A549 (cell line): ENCODE measurements at regions not wholly inside any gene's neighbourhood (a gene's known extent, or its start where the extent isn't known, plus 50 kb on each side); places are given as distances from the start of the nearest gene placed in this dataset.

Experiments used
- ATAC-seq, 2 experiments: fragments of 200-7000 bp in 1 of 2; fragments of >200 bp in 1 of 2; cut with Nextera tagmentation in 1 of 2; cut with Tn5 transposase in 1 of 2; 3 replicates each; pipeline versions ENCODE4 v1.8.0 to v1.9.1; 2018 to 2020; ENCODE audit warnings: mild to moderate bottlenecking in 1 of 2, moderate library complexity in 1 of 2
- CTCF ChIA-PET: fragments of 300-600 bp; sonication (Branson Sonifier 250); formaldehyde crosslinking; extraction: SDS; loops from one replicate; lab custom pipeline; 2021; ENCODE audit warnings: antibody characterized with exemption, inconsistent platforms; lab: Yijun Ruan, JAX
- POLR2A ChIA-PET: fragments of 350-600 bp; formaldehyde crosslinking; extraction: SDS; loops from one replicate; lab custom pipeline; 2021; ENCODE audit warnings: antibody characterized with exemption, inconsistent platforms; lab: Yijun Ruan, JAX
- DNase-seq, 2 experiments: peaks; one replicate each; pipeline versions ENCODE4 v3.0.0 to v3.0.0-alpha.2; 2011 to 2016; ENCODE audit warnings: low read depth in 1 of 2, low spot score in 1 of 2
- FAIRE-seq: peaks from 2 replicates; lab custom pipeline; 2011; peaks lifted over from hg19 to GRCh38; lab: Jason Lieb, UNC
- H3K27ac ChIP-seq, 2 experiments: fragments of >200 bp; sonication (Bioruptor Twin); formaldehyde crosslinking; 3 replicates each; pipeline ENCODE4 v1.5.1; 2016 to 2017
- H3K4me1 ChIP-seq: fragments of >200 bp; sonication (Bioruptor Twin); formaldehyde crosslinking; 3 replicates; pipeline ENCODE4 v1.6.1; 2016
- H3K4me2 ChIP-seq: fragments of >200 bp; sonication (Bioruptor Twin); formaldehyde crosslinking; 3 replicates; pipeline ENCODE4 v1.6.1; 2016
- H3K4me3 ChIP-seq: fragments of >200 bp; sonication (Bioruptor Twin); formaldehyde crosslinking; 3 replicates; pipeline ENCODE4 v1.5.1; 2016
- H3K9me3 ChIP-seq: fragments of >200 bp; sonication (Bioruptor Twin); formaldehyde crosslinking; 3 replicates; pipeline ENCODE4 v1.6.1; 2016
- CEBPB ChIP-seq, 2 experiments: fragments of >200 bp in 1 of 2; sonication (Bioruptor Twin) in 1 of 2; formaldehyde crosslinking in 1 of 2; IDR thresholded peaks; 2 replicates each; pipeline ENCODE4 v1.6.1; 2012 to 2016
- CHD4 ChIP-seq: fragments of 200-600 bp; sonication (generic); IDR thresholded peaks from 2 replicates; pipeline ENCODE4 v1.6.1; 2016; ENCODE audit warnings: antibody characterized with exemption, mild to moderate bottlenecking, borderline replicate concordance
- EP300 ChIP-seq, 2 experiments: fragments of >200 bp; sonication (Bioruptor Twin); formaldehyde crosslinking; IDR thresholded peaks; 2 replicates in 1 of 2; 3 replicates in 1 of 2; pipeline ENCODE4 v1.6.1; 2016 to 2017
- ESRRA ChIP-seq: fragments of 150-350 bp; IDR thresholded peaks from 2 replicates; pipeline ENCODE4 v1.6.1; 2014; ENCODE audit warnings: mild to moderate bottlenecking, low read length, borderline replicate concordance
- HEYL ChIP-seq: fragments of 250-450 bp; sonication (Bioruptor Pico); IDR thresholded peaks from 2 replicates; pipeline ENCODE4 v1.8.0; 2021; ENCODE audit warnings: mild to moderate bottlenecking, moderate library complexity
- HOXA7 ChIP-seq: fragments of 250-450 bp; sonication (Bioruptor Pico); IDR thresholded peaks from 2 replicates; pipeline ENCODE4 v1.5.0; 2020; ENCODE audit warnings: mild to moderate bottlenecking, moderate library complexity
- HOXB13 ChIP-seq: fragments of 250-450 bp; sonication (Bioruptor Pico); IDR thresholded peaks from 2 replicates; pipeline ENCODE4 v1.5.0; 2020; ENCODE audit warnings: low read depth, mild to moderate bottlenecking, moderate library complexity
- HOXB5 ChIP-seq: fragments of 250-450 bp; sonication (Bioruptor Pico); IDR thresholded peaks from 2 replicates; pipeline ENCODE4 v1.5.0; 2020; ENCODE audit warnings: mild to moderate bottlenecking, moderate library complexity
- JUN ChIP-seq, 2 experiments: fragments of >200 bp; sonication (Bioruptor Twin); formaldehyde crosslinking; IDR thresholded peaks; 2 replicates in 1 of 2; 3 replicates in 1 of 2; pipeline ENCODE4 v1.6.1; 2016 to 2017
- MYC ChIP-seq: IDR thresholded peaks from 2 replicates; pipeline ENCODE4 v1.6.1; 2012; ENCODE audit warnings: mild to moderate bottlenecking, inconsistent platforms, low read length, improper control_type of control experiment, borderline replicate concordance
- NR3C1 ChIP-seq: fragments of >200 bp; sonication (Bioruptor Twin); formaldehyde crosslinking; IDR thresholded peaks from 3 replicates; pipeline ENCODE4 v1.6.1; 2017
- POLR2AphosphoS2 ChIP-seq: conservative IDR thresholded peaks from 2 replicates; pipeline ENCODE4 v1.6.1; 2012; ENCODE audit warnings: low read length, improper control_type of control experiment, inconsistent platforms
- RAD21 ChIP-seq, 2 experiments: fragments of >200 bp in 1 of 2; sonication (Bioruptor Twin) in 1 of 2; formaldehyde crosslinking in 1 of 2; IDR thresholded peaks in 1 of 2; conservative IDR thresholded peaks in 1 of 2; 2 replicates in 1 of 2; 3 replicates in 1 of 2; pipeline ENCODE4 v1.6.1; 2012 to 2018; ENCODE audit warnings: inconsistent platforms in 1 of 2
- RARB ChIP-seq: fragments of 250-450 bp; sonication (Bioruptor Pico); IDR thresholded peaks from 2 replicates; pipeline ENCODE4 v1.8.0; 2021; ENCODE audit warnings: mild to moderate bottlenecking, moderate library complexity
- RCOR1 ChIP-seq: fragments of 150-350 bp; IDR thresholded peaks from 2 replicates; pipeline ENCODE4 v1.6.1; 2014; ENCODE audit warnings: antibody characterized with exemption, low read length, low read depth
- SREBF2 ChIP-seq: fragments of 450-650 bp; IDR thresholded peaks from 2 replicates; pipeline ENCODE4 v1.6.1; 2014; ENCODE audit warnings: mild to moderate bottlenecking, moderate library complexity
- TP53 ChIP-seq: fragments of 250-450 bp; sonication (Bioruptor Pico); IDR thresholded peaks from 2 replicates; pipeline ENCODE4 v1.5.0; 2021; ENCODE audit warnings: mild to moderate bottlenecking, moderate library complexity
- WGBS: methylation state at CpG from one replicate; pipeline ENCODE4 v1.1.6; 2017; ENCODE audit errors: missing lambda C conversion rate; 5-methylcytosine and 5-hydroxymethylcytosine counted together
- TF ChIP-seq, protein P1 (sequence below): fragments of 250-450 bp; sonication (Bioruptor Pico); IDR thresholded peaks from 2 replicates; pipeline ENCODE4 v1.5.0; 2020; ENCODE audit warnings: low read depth, mild to moderate bottlenecking, moderate library complexity
- TF ChIP-seq, protein P2 (sequence below): IDR thresholded peaks from 2 replicates; pipeline ENCODE4 v1.6.1; 2012
- TF ChIP-seq, protein P3 (sequence below): IDR thresholded peaks from 2 replicates; pipeline ENCODE4 v1.6.1; 2012; ENCODE audit warnings: low read depth, borderline replicate concordance
- TF ChIP-seq, protein P4 (sequence below): fragments of >200 bp; sonication (Bioruptor Twin); formaldehyde crosslinking; IDR thresholded peaks from 3 replicates; pipeline ENCODE4 v1.6.1; 2016
- TF ChIP-seq, protein P5 (sequence below): fragments of 450-650 bp; IDR thresholded peaks from 2 replicates; pipeline ENCODE4 v1.6.1; 2014; ENCODE audit warnings: antibody characterized with exemption

DNA sequence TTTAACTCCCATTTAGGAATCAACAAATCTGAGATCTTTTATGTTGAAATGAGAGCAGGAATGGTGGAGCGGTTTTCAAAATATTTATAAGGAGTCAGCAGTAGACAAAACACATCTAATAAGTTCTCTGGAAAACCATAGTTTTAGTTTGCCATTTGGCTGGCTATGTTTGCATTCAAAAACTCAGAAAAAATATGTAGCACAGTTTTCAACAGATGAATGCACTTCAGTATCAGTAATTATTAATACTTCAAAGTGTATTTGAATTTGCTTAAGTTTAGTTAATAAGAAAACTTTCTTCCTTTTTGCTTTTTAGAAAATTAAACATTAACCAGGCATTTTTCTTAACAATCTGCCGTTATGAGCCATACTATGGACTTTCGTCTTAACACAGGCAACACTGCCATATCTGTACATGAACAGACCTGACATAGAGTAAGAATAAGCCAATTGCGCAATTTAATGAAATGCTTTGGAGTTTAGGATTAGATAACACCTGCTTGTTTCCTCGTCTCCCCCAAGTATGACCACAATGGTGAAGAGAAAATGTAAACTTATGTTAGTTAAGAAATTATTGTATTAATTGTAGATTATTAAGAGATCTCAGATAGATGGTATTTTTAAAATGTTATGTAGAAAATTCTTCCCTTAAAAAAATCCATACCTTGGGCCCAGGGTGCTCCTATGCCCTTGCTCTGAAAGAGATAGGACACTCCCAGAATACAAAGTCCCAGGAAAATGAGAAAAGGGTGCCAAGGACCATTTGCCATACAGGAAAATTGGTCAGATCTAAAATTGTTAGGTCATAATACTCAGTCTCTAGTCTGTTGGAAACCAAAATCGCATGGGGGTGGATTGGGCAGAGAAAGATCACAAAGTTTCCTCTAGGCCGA, 552.3 kb upstream of the ARGLU1 start:
- FAIRE-seq (no peak), ATAC-seq (no peak), DNase-seq (no peak)
- WGBS, result 3% methylated on average over 7 of the region's 7 CpGs
- no peaks in the 10 kb centered on the region for H3K4me1 ChIP-seq
- H3K27ac ChIP-seq, result no peak overlapping the region
- H3K4me2 ChIP-seq, result no peak overlapping the region
- no peak for TF ChIP-seq ESRRA
- TF ChIP-seq HEYL (CRISPR knock-in tag), result no peak
- TF ChIP-seq CEBPB (IDR thresholded peaks at IDR 0.05), result peak; percentile 18 to 32; a peak in 2 of 4 replicates
- TF ChIP-seq, protein P1, sequence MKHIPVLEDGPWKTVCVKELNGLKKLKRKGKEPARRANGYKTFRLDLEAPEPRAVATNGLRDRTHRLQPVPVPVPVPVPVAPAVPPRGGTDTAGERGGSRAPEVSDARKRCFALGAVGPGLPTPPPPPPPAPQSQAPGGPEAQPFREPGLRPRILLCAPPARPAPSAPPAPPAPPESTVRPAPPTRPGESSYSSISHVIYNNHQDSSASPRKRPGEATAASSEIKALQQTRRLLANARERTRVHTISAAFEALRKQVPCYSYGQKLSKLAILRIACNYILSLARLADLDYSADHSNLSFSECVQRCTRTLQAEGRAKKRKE (CRISPR knock-in tag), result no peak
- TF ChIP-seq, all 56 proteins: peak for 1
- CTCF ChIA-PET, result no interaction called here
- no peaks in the 10 kb centered on the region for H3K9me3 ChIP-seq
- H3K4me3 ChIP-seq, result no peak overlapping the region
- POLR2A ChIA-PET, result no interaction called here

DNA sequence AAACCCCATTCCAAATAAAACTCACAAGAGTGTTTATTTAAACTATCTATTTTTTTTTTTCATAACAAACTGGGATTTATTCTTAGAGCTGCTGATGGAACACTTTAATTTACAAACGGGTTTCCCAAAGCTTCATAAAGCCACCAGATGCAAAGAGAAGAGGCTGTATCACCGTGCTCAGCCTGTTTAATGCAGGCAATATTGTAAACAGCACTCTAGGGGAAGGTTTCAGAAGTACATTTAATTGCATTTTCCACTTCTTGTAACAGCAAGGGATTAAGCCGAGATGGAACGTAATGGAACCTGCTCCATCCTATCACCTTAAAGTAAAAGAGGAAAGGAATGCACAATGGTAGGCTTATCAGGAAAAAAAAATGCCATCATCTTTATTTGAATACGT, 550.6 kb upstream of the ARGLU1 start:
- no peak overlapping the region for H3K4me3 ChIP-seq
- POLR2A ChIA-PET, result no interaction called here
- H3K4me2 ChIP-seq, result no peak overlapping the region
- no peak for TF ChIP-seq MYC
- TF ChIP-seq, protein P2, sequence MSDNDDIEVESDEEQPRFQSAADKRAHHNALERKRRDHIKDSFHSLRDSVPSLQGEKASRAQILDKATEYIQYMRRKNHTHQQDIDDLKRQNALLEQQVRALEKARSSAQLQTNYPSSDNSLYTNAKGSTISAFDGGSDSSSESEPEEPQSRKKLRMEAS, result no peak
- TF ChIP-seq POLR2AphosphoS2, result no peak
- TF ChIP-seq, protein P3, sequence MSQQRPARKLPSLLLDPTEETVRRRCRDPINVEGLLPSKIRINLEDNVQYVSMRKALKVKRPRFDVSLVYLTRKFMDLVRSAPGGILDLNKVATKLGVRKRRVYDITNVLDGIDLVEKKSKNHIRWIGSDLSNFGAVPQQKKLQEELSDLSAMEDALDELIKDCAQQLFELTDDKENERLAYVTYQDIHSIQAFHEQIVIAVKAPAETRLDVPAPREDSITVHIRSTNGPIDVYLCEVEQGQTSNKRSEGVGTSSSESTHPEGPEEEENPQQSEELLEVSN, result no peak
- no peak for TF ChIP-seq RAD21 (conservative IDR thresholded peaks at IDR 0.05 in 1 of 2, IDR thresholded peaks at IDR 0.05 in 1 of 2)
- TF ChIP-seq EP300 (IDR thresholded peaks at IDR 0.05), result no peak
- TF ChIP-seq RCOR1, result no peak
- no peak for TF ChIP-seq HOXB13 (CRISPR knock-in tag)
- TF ChIP-seq, protein P4, sequence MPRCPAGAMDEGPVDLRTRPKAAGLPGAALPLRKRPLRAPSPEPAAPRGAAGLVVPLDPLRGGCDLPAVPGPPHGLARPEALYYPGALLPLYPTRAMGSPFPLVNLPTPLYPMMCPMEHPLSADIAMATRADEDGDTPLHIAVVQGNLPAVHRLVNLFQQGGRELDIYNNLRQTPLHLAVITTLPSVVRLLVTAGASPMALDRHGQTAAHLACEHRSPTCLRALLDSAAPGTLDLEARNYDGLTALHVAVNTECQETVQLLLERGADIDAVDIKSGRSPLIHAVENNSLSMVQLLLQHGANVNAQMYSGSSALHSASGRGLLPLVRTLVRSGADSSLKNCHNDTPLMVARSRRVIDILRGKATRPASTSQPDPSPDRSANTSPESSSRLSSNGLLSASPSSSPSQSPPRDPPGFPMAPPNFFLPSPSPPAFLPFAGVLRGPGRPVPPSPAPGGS, result no peak
- TF ChIP-seq HOXB5 (CRISPR knock-in tag), result no peak
- TF ChIP-seq NR3C1, result no peak
- no peak for TF ChIP-seq SREBF2
- no peak for TF ChIP-seq RARB (CRISPR knock-in tag)
- DNase-seq, result no peak
- CTCF ChIA-PET, result no interaction called here
- FAIRE-seq, result no peak
- 5% methylated on average over 5 of the region's 5 CpGs for WGBS
- no peak overlapping the region for H3K27ac ChIP-seq
- H3K4me1 ChIP-seq, result no peaks in the 10 kb centered on the region
- ATAC-seq, result no peak
- H3K9me3 ChIP-seq, result no peaks in the 10 kb centered on the region

DNA sequence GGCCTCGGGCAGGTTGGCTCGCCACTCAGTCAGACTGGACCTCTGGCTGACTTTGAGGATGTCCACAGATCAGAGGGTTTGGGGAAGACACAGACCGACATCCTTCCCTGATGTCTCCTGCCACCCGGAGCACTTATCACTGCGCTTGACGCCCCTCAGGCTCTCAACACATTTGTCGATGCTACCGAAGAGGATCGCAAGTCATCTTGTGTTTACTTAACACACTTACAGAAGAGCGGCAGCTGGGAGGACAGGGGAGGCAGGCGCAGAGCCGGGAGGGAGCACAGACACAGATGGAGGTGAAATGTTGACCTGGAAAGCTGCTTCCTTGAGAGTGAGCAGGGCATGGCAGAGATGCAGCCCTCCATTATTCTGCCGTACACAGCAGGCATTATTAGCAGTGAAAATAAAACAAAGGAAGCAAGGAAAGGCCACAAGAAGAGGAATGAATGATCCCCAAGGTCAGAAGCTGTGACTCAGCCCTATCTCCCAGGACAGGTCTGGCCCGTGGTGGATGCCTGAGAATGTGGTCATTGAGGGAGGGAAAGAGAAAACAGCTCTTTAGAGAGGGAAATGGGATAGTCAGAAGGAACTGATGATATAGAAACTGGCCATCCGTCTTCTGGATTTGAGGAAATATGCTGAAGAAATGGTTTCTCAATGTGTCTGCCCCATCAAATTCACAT, 549.5 kb upstream of the ARGLU1 start:
- no peak overlapping the region for H3K4me3 ChIP-seq
- TF ChIP-seq HOXA7 (CRISPR knock-in tag) (no peak), TP53 (CRISPR knock-in tag) (no peak), CHD4 (no peak), RAD21 (conservative IDR thresholded peaks at IDR 0.05 in 1 of 2, IDR thresholded peaks at IDR 0.05 in 1 of 2) (no peak), EP300 (IDR thresholded peaks at IDR 0.05) (no peak), JUN (IDR thresholded peaks at IDR 0.05) (no peak)
- TF ChIP-seq, protein P5, sequence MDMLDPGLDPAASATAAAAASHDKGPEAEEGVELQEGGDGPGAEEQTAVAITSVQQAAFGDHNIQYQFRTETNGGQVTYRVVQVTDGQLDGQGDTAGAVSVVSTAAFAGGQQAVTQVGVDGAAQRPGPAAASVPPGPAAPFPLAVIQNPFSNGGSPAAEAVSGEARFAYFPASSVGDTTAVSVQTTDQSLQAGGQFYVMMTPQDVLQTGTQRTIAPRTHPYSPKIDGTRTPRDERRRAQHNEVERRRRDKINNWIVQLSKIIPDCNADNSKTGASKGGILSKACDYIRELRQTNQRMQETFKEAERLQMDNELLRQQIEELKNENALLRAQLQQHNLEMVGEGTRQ, result no peak
- TF ChIP-seq, all 56 proteins: peak for 0
- Histone ChIP-seq H3K4me1 (no peaks in the 10 kb centered on the region), H3K27ac (no peak overlapping the region), H3K9me3 (no peaks in the 10 kb centered on the region), H3K4me2 (no peak overlapping the region)
- WGBS, result 31% methylated on average over 11 of the region's 15 CpGs
- FAIRE-seq, result no peak
- ATAC-seq, result no peak
- CTCF ChIA-PET, result interaction anchor here (1.0 kb wide), 1 partner anchor 9 kb away, joined by 3 read pairs; no protein-coding TSS in a partner anchor
- POLR2A ChIA-PET, result no interaction called here
- no peak for DNase-seq
